BJ (cell line): ENCODE measurements at regions not wholly inside any gene's neighbourhood (a gene's known extent, or its start where the extent isn't known, plus 50 kb on each side); places are given as distances from the start of the nearest gene placed in this dataset.

ENCODE experiments used
- CTCF ChIA-PET: fragments of 350-600 bp; formaldehyde crosslinking; extraction: SDS; loops from one replicate; lab custom pipeline; 2021; ENCODE audit warnings: antibody characterized with exemption, inconsistent platforms; lab: Yijun Ruan, JAX
- POLR2A ChIA-PET: fragments of 300-600 bp; sonication (Branson Sonifier 250); formaldehyde crosslinking; extraction: SDS; loops from one replicate; lab custom pipeline; 2021; ENCODE audit warnings: antibody characterized with exemption; lab: Charles Lee
- DNase-seq: peaks from one replicate; pipeline ENCODE4 v3.0.0-alpha.2; 2011; ENCODE audit warnings: low read depth
- H3K27me3 ChIP-seq: 2 replicates; pipeline ENCODE4 v1.6.0; 2011; ENCODE audit warnings: low read length; ENCODE audit not compliant: control insufficient read depth, insufficient read depth
- H3K36me3 ChIP-seq: 2 replicates; pipeline ENCODE4 v1.5.1; 2011; ENCODE audit warnings: low read length; ENCODE audit not compliant: control insufficient read depth, insufficient read depth
- H3K4me3 ChIP-seq: 2 replicates; pipeline ENCODE4 v1.5.1; 2011; ENCODE audit warnings: low read depth, mild to moderate bottlenecking, control low read depth, low read length
- TF ChIP-seq, protein P1 (sequence below): IDR thresholded peaks from 2 replicates; pipeline ENCODE4 v1.5.1; 2011; ENCODE audit warnings: low read depth, mild to moderate bottlenecking, control low read depth, inconsistent platforms, low read length, moderate library complexity; ENCODE audit not compliant: insufficient read depth

- no peak for DNase-seq
- POLR2A ChIA-PET: no interaction called here
- Histone ChIP-seq H3K36me3 (no peaks in the 10 kb centered on the region), H3K4me3 (no peak overlapping the region), H3K27me3 (peaks cover 4% of the 10 kb centered on the region; the same call in 1 of the 2 replicates)
- CTCF ChIA-PET: interaction anchor here (1.0 kb wide), 1 partner anchor 124 kb away, joined by 3 read pairs; no protein-coding TSS in a partner anchor
- TF ChIP-seq, protein P1, sequence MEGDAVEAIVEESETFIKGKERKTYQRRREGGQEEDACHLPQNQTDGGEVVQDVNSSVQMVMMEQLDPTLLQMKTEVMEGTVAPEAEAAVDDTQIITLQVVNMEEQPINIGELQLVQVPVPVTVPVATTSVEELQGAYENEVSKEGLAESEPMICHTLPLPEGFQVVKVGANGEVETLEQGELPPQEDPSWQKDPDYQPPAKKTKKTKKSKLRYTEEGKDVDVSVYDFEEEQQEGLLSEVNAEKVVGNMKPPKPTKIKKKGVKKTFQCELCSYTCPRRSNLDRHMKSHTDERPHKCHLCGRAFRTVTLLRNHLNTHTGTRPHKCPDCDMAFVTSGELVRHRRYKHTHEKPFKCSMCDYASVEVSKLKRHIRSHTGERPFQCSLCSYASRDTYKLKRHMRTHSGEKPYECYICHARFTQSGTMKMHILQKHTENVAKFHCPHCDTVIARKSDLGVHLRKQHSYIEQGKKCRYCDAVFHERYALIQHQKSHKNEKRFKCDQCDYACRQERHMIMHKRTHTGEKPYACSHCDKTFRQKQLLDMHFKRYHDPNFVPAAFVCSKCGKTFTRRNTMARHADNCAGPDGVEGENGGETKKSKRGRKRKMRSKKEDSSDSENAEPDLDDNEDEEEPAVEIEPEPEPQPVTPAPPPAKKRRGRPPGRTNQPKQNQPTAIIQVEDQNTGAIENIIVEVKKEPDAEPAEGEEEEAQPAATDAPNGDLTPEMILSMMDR: no peak
Observed at GRCh38 chr17:77666462-77666861, 292.0 kb upstream of the TNRC6C start.

- no peak for DNase-seq
- Histone ChIP-seq H3K27me3 (peaks cover 3% of the 10 kb centered on the region; the same call in 1 of the 2 replicates), H3K4me3 (no peak overlapping the region), H3K36me3 (no peaks in the 10 kb centered on the region)
- TF ChIP-seq, protein P1: no peak
- CTCF ChIA-PET: interaction anchor here (1.0 kb wide), 1 partner anchor 125 kb away, joined by 3 read pairs; no protein-coding TSS in a partner anchor
- POLR2A ChIA-PET: no interaction called here
Observed at GRCh38 chr17:77666881-77667395, 291.6 kb upstream of the TNRC6C start.

- no peak for DNase-seq
- Histone ChIP-seq H3K27me3 (no peaks in the 10 kb centered on the region), H3K4me3 (no peak overlapping the region), H3K36me3 (no peaks in the 10 kb centered on the region)
- CTCF ChIA-PET: no interaction called here
- POLR2A ChIA-PET: no interaction called here
- TF ChIP-seq, protein P1: no peak
Observed at GRCh38 chr17:77667478-77667877, 291.0 kb upstream of the TNRC6C start.

- Histone ChIP-seq H3K4me3 (no peak overlapping the region), H3K36me3 (no peaks in the 10 kb centered on the region), H3K27me3 (no peaks in the 10 kb centered on the region)
- CTCF ChIA-PET: interaction anchor here (0.5 kb wide), 1 partner anchor 325 kb away, joined by 6 read pairs; no protein-coding TSS in a partner anchor
- no peak for DNase-seq
- TF ChIP-seq, protein P1: no peak
- POLR2A ChIA-PET: no interaction called here
Observed at GRCh38 chr17:77668518-77668917, 290.0 kb upstream of the TNRC6C start.

- Histone ChIP-seq H3K4me3 (no peak overlapping the region), H3K36me3 (no peaks in the 10 kb centered on the region), H3K27me3 (peaks cover 3% of the 10 kb centered on the region; the same call in 1 of the 2 replicates)
- POLR2A ChIA-PET: no interaction called here
- TF ChIP-seq, protein P1: no peak
- CTCF ChIA-PET: no interaction called here
- DNase-seq: no peak
Observed at GRCh38 chr17:77670173-77670572, 288.3 kb upstream of the TNRC6C start.
